Uterus (tissue), 3 donors: ENCODE measurements at regions not wholly inside any gene's neighbourhood (a gene's known extent, or its start where the extent isn't known, plus 50 kb on each side); places are given as distances from the start of the nearest gene placed in this dataset.

Experiments
- DNase-seq, 2 donors: peaks; one replicate each; pipeline ENCODE4 v3.0.0-alpha.2; 2019 to 2020
- H3K27ac ChIP-seq, 2 donors: fragments of 200-600 bp; sonication (generic); 1 replicate in 1 of 2; 2 replicates in 1 of 2; pipeline ENCODE4 v1.5.1; 2016 to 2018
- H3K27me3 ChIP-seq, 2 donors: fragments of 200-600 bp; sonication (generic); one replicate each; pipeline ENCODE4 v1.5.1; 2018 to 2019; ENCODE audit warnings: control low read depth in 1 of 2
- H3K36me3 ChIP-seq, 2 donors: fragments of 200-600 bp; sonication (generic); one replicate each; pipeline ENCODE4 v1.5.1; 2019; ENCODE audit warnings: control low read depth in 1 of 2
- H3K4me1 ChIP-seq, 2 donors: fragments of 200-600 bp; sonication (generic); one replicate each; pipeline ENCODE4 v1.5.1; 2018 to 2019; ENCODE audit warnings: control low read depth in 1 of 2
- H3K4me3 ChIP-seq, 2 donors: fragments of 200-600 bp; sonication (generic); 1 replicate in 1 of 2; 2 replicates in 1 of 2; pipeline ENCODE4 v1.5.1; 2018 to 2019; ENCODE audit warnings: mild to moderate bottlenecking in 1 of 2
- H3K9me3 ChIP-seq, 2 donors: fragments of 200-600 bp; sonication (generic); one replicate each; pipeline ENCODE4 v1.5.1; 2019; ENCODE audit warnings: control low read depth in 1 of 2
- CTCF ChIP-seq, 4 experiments: fragments of 200-600 bp in 2 of 4; fragments of 450-650 bp in 2 of 4; sonication (generic) in 2 of 4; IDR thresholded peaks; one replicate each; pipeline ENCODE4 v1.5.1; 2016 to 2019; ENCODE audit warnings: antibody characterized with exemption in 4 of 4, mild to moderate bottlenecking in 2 of 4, moderate library complexity in 1 of 4
- POLR2A ChIP-seq, 2 donors: fragments of 450-650 bp; IDR thresholded peaks; one replicate each; pipeline ENCODE4 v1.6.1; 2016; ENCODE audit warnings: antibody characterized with exemption in 2 of 2, mild to moderate bottlenecking in 1 of 2, moderate library complexity in 1 of 2
- intact Hi-C: fragments of 100-400 bp; cut with DNase I; formaldehyde crosslinking; loops from one replicate; pipeline ENCODE4 v1.15.1; 2023; ENCODE audit warnings: low total_unique reads
- donor health status: DM: yes; HTN: yes; CAD: no.

DNA sequence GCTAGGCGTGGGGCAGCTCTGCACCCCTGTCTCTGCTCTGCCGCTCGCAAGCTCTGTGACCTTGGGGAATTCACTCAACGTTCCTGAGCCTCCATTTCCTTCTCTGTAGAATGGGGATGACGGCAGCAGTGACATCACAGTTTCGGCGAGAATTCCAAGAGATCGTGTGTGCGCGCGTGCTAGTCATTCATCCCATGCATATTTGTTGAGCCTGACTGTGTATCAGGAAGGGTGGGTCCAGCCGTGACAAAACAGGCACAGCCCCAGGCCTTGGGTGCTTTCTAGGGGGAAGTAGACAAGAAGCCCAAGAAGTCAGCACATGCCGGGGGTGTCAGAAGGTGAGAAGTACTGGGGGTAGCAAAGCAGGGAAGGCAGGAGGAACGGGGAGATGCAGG is 145.6 kb upstream of the NCOR2 start:
- DNase-seq = peak in 1 of 2 donors; percentile 46

DNA sequence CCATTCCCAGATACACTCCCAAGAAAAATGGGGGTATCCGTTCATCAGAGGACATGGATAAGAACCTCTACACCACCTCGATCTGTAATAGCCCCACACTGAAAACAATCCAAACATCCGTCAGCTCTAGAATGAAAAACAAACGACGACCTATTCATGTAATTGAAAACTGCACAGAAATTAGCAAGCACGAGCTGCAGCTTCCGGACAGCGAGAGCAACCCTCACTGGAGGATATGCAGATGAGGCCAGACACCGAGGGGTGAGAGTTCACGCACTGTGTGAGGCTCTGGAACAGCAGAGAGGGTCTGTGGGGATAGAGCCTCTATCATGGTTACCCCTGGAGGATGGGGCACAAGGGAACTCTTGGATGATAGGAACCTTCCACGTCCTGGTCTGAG is 143.9 kb upstream of the NCOR2 start:
- Histone ChIP-seq H3K4me1 (no peaks in the 10 kb centered on the region), H3K36me3 (no peaks in the 10 kb centered on the region), H3K27me3 (no peaks in the 10 kb centered on the region), H3K9me3 (no peaks in the 10 kb centered on the region), H3K4me3 (no peak overlapping the region), H3K27ac (no peak overlapping the region)
- DNase-seq = no peak
- intact Hi-C loops = no loop called here
- TF ChIP-seq POLR2A (IDR thresholded peaks at IDR 0.05) = no peak
- no peak for TF ChIP-seq CTCF (IDR thresholded peaks at IDR 0.05)

More for the DNA sequence above, 145.6 kb upstream of the NCOR2 start:
- peak overlapping the region; percentile 75 to 76 for H3K27ac ChIP-seq
- H3K27me3 ChIP-seq = no peaks in the 10 kb centered on the region
- no peaks in the 10 kb centered on the region for H3K36me3 ChIP-seq
- intact Hi-C loops = no loop called here
- H3K9me3 ChIP-seq = no peaks in the 10 kb centered on the region
- H3K4me1 ChIP-seq = no peaks in the 10 kb centered on the region
- TF ChIP-seq POLR2A (IDR thresholded peaks at IDR 0.05) = no peak
- TF ChIP-seq CTCF (IDR thresholded peaks at IDR 0.05) = no peak
- H3K4me3 ChIP-seq = peak overlapping the region in 1 of 2 donors; percentile 8

- TF ChIP-seq POLR2A (IDR thresholded peaks at IDR 0.05) (no peak), CTCF (IDR thresholded peaks at IDR 0.05) (peak; percentile 23 to 29 (median 26))
- Histone ChIP-seq H3K4me3 (no peak overlapping the region), H3K27me3 (no peaks in the 10 kb centered on the region), H3K9me3 (no peaks in the 10 kb centered on the region), H3K36me3 (no peaks in the 10 kb centered on the region), H3K27ac (peak overlapping the region in 1 of 2 donors; percentile 25), H3K4me1 (no peaks in the 10 kb centered on the region)
- intact Hi-C loops = no loop called here
- no peak for DNase-seq
Observed at GRCh38 chr12:124709722-124710687, 142.6 kb upstream of the NCOR2 start.

- no peak overlapping the region for H3K27ac ChIP-seq
- H3K4me1 ChIP-seq = no peaks in the 10 kb centered on the region
- TF ChIP-seq CTCF (IDR thresholded peaks at IDR 0.05) = no peak
- TF ChIP-seq POLR2A (IDR thresholded peaks at IDR 0.05) = no peak
- no peaks in the 10 kb centered on the region for H3K27me3 ChIP-seq
- H3K36me3 ChIP-seq = no peaks in the 10 kb centered on the region
- no peak for DNase-seq
- H3K4me3 ChIP-seq = no peak overlapping the region
- intact Hi-C loops = no loop called here
- no peaks in the 10 kb centered on the region for H3K9me3 ChIP-seq
Observed at GRCh38 chr12:124707316-124707715, 139.9 kb upstream of the NCOR2 start.

GRCh38 chr12:124706363-124706762 is 139.0 kb upstream of the NCOR2 start:
- peaks cover 0 to 6% of the 10 kb centered on the region in 2 donors for H3K4me1 ChIP-seq
- no peak overlapping the region for H3K27ac ChIP-seq
- no peaks in the 10 kb centered on the region for H3K36me3 ChIP-seq
- intact Hi-C loops = no loop called here
- H3K9me3 ChIP-seq = no peaks in the 10 kb centered on the region
- H3K27me3 ChIP-seq = no peaks in the 10 kb centered on the region
- H3K4me3 ChIP-seq = no peak overlapping the region
- no peak for DNase-seq
- no peak for TF ChIP-seq POLR2A (IDR thresholded peaks at IDR 0.05)
- no peak for TF ChIP-seq CTCF (IDR thresholded peaks at IDR 0.05)
